Stomach smooth muscle (tissue), 2 donors: ENCODE measurements at regions not wholly inside any gene's neighbourhood (a gene's known extent, or its start where the extent isn't known, plus 50 kb on each side); places are given as distances from the start of the nearest gene placed in this dataset.

Experiments used
- H3K27ac ChIP-seq: one replicate; pipeline ENCODE4 v1.7.0; 2013; ENCODE audit warnings: mild to moderate bottlenecking, low read length, inconsistent platforms
- H3K27me3 ChIP-seq, 2 donors: one replicate each; pipeline ENCODE4 v1.7.0; 2013; ENCODE audit warnings: low read length in 2 of 2; ENCODE audit not compliant: insufficient read depth in 2 of 2, control insufficient read depth in 1 of 2
- H3K36me3 ChIP-seq, 2 donors: one replicate each; pipeline ENCODE4 v1.7.0; 2013; ENCODE audit warnings: low read length in 2 of 2; ENCODE audit not compliant: control insufficient read depth in 2 of 2, insufficient read depth in 2 of 2
- H3K4me1 ChIP-seq: one replicate; pipeline ENCODE4 v1.7.0; 2013; ENCODE audit warnings: low read length; ENCODE audit not compliant: control insufficient read depth, insufficient read depth
- H3K4me3 ChIP-seq, 2 donors: one replicate each; pipeline ENCODE4 v1.7.0; 2013; ENCODE audit warnings: low read length in 2 of 2
- H3K9ac ChIP-seq, 2 donors: one replicate each; pipeline ENCODE4 v1.7.0; 2013; ENCODE audit warnings: low read length in 2 of 2, mild to moderate bottlenecking in 1 of 2
- H3K9me3 ChIP-seq, 2 donors: one replicate each; pipeline ENCODE4 v1.7.0; 2013; ENCODE audit warnings: low read length in 2 of 2; ENCODE audit not compliant: control insufficient read depth in 2 of 2
- donor health status: healthy.
- donor health status: Pancreatic carcinoma.

- Histone ChIP-seq H3K27me3 (no peaks in the 10 kb centered on the region), H3K9me3 (peaks cover 2% of the 10 kb centered on the region in 2 donors), H3K36me3 (no peaks in the 10 kb centered on the region)
Measured at GRCh38 chr6:19059102-19059501, 672.0 kb downstream of the RNF144B start.

GRCh38 chr6:19067165-19067564 is 680.0 kb downstream of the RNF144B start:
- Histone ChIP-seq H3K9ac (no peak overlapping the region), H3K9me3 (peaks cover 0 to 6% of the 10 kb centered on the region in 2 donors), H3K4me3 (no peak overlapping the region), H3K36me3 (no peaks in the 10 kb centered on the region), H3K27me3 (no peaks in the 10 kb centered on the region), H3K4me1 (no peaks in the 10 kb centered on the region), H3K27ac (no peak overlapping the region)

More at GRCh38 chr6:19059102-19059501, 672.0 kb downstream of the RNF144B start:
- no peak overlapping the region for H3K4me3 ChIP-seq
- no peak overlapping the region for H3K9ac ChIP-seq
- no peak overlapping the region for H3K27ac ChIP-seq
- H3K4me1 ChIP-seq = no peaks in the 10 kb centered on the region

DNA sequence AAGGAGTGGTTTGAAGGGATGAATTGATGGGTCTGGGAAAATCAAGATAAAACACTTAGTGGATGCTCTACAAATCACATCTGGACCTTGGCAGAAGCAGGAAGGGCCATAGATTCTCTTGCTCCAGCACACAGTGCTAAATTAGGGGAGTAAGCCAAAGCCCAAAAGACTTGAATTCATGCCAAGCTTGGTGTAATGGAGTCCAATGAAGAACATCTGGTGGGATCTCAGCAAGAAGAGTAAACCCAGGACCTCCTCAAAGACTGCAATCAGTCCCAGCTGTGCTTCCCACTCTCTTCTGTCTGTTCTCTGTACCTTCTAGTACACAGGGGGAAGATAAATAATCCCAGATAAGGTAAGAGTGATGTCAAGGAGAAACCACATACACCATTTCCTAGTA is 683.4 kb downstream of the RNF144B start:
- Histone ChIP-seq H3K9ac (no peak overlapping the region), H3K9me3 (peaks cover 3% of the 10 kb centered on the region in 2 donors), H3K27me3 (no peaks in the 10 kb centered on the region), H3K4me1 (no peaks in the 10 kb centered on the region), H3K36me3 (no peaks in the 10 kb centered on the region), H3K27ac (no peak overlapping the region), H3K4me3 (no peak overlapping the region)

DNA sequence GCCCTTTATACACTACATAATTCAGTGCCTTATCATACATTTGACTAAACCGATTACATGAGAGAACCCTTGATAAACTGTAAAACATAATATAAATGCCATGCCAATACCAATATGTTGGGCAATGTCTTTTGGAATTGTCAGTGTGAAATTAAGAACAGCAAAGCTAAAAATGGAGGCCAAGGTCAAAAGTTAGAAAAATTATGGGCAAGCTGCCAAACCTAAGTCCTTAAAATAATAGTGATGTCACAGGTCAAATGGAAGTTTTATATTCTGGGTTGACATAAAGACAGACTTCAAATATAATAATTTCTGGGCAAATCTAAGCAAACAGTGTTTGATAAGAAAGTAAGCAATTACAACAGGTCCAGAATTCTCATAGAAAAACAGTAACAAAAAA is 696.7 kb downstream of the RNF144B start:
- Histone ChIP-seq H3K27me3 (no peaks in the 10 kb centered on the region), H3K27ac (no peak overlapping the region), H3K4me1 (no peaks in the 10 kb centered on the region), H3K9me3 (no peaks in the 10 kb centered on the region), H3K4me3 (no peak overlapping the region), H3K36me3 (no peaks in the 10 kb centered on the region), H3K9ac (no peak overlapping the region)

DNA sequence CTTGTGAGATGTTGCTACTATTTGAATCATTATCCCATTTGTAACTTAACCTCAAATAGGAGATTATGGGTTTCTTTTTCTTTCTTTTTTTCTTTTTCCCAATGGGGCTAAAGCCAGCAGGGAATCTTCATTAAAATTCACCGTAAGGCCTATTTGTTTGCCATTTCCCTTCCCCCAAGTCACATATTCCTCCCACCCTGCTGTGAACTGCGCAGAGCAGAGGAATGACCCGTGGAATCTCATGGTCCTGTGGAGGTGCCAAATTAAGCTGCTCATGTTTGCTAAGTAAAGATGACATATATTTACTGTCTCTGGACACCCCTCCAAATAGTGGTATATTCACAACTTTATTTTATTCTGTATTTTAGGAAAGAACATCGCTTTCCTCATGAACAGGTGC is 699.3 kb downstream of the RNF144B start:
- no peaks in the 10 kb centered on the region for H3K4me1 ChIP-seq
- H3K9me3 ChIP-seq = no peaks in the 10 kb centered on the region
- no peak overlapping the region for H3K9ac ChIP-seq
- H3K36me3 ChIP-seq = no peaks in the 10 kb centered on the region
- H3K27ac ChIP-seq = no peak overlapping the region
- H3K27me3 ChIP-seq = no peaks in the 10 kb centered on the region
- H3K4me3 ChIP-seq = no peak overlapping the region

DNA sequence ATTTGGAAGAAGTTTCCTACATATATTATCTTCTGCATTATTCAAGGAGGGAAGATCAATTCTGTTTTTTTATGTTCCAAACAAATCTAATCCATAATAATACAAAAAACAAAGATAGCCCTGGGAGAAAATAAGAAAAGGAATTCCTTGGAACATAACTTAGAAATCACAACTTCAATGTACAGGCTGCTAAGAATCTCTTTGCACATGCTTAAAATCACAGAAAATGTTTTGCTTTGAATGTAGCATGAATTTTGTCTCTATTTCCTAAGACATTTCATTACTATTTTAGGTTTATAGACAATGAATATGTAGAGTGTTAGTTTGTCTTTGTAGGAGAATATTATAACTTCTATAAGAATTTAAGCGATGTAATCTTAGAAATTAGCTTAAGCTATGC is 700.1 kb downstream of the RNF144B start:
- Histone ChIP-seq H3K36me3 (no peaks in the 10 kb centered on the region), H3K27ac (no peak overlapping the region), H3K4me3 (no peak overlapping the region), H3K9me3 (no peaks in the 10 kb centered on the region), H3K4me1 (no peaks in the 10 kb centered on the region), H3K9ac (no peak overlapping the region), H3K27me3 (no peaks in the 10 kb centered on the region)

DNA sequence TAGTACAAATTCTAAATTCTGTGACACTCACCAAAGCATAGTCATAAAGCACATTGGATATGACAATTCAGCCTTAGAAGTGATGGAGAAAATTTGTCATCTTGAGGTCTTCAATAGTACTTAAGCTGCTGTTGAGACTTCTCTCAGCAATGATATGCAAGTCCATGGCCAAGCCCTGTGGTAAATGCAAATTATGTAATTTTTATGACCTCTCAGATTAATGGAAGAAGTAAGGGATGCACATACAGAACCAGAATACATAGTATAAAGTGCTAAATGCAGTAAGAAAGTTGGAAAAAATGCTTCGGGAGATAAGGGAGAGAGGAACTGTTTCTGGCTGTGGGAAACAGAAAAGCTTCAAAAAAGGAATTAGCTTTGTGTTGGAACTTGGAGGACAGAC is 700.7 kb downstream of the RNF144B start:
- no peaks in the 10 kb centered on the region for H3K9me3 ChIP-seq
- no peaks in the 10 kb centered on the region for H3K36me3 ChIP-seq
- H3K27me3 ChIP-seq = no peaks in the 10 kb centered on the region
- H3K27ac ChIP-seq = no peak overlapping the region
- H3K9ac ChIP-seq = no peak overlapping the region
- no peak overlapping the region for H3K4me3 ChIP-seq
- no peaks in the 10 kb centered on the region for H3K4me1 ChIP-seq

DNA sequence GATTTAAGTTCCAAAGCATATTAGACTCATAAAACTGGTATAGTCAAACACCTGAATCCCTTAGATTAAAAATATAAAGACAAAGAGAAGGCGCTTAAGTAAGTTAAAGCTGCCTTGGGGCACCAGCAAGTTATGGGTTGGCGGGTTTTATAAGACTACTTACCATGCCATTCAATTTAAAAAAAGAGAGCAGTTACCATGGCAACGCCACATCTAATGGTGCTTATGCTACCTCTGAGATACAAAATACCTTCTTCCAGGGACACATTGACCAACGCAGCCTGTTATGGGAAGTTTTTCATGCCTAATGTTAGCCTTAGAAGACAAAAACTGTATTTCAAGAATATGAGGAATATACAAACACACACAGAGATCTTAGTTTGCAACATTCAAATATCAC is 713.6 kb downstream of the RNF144B start:
- H3K27me3 ChIP-seq = no peaks in the 10 kb centered on the region
- H3K4me3 ChIP-seq = no peak overlapping the region
- H3K27ac ChIP-seq = no peak overlapping the region
- no peaks in the 10 kb centered on the region for H3K36me3 ChIP-seq
- no peaks in the 10 kb centered on the region for H3K4me1 ChIP-seq
- peaks cover 0 to 5% of the 10 kb centered on the region in 2 donors for H3K9me3 ChIP-seq
- no peak overlapping the region for H3K9ac ChIP-seq

GRCh38 chr6:19102936-19103335 is 715.8 kb downstream of the RNF144B start:
- peaks cover 0 to 5% of the 10 kb centered on the region in 2 donors for H3K9me3 ChIP-seq
- no peak overlapping the region for H3K4me3 ChIP-seq
- H3K36me3 ChIP-seq = no peaks in the 10 kb centered on the region
- no peak overlapping the region for H3K27ac ChIP-seq
- H3K27me3 ChIP-seq = no peaks in the 10 kb centered on the region
- H3K4me1 ChIP-seq = no peaks in the 10 kb centered on the region
- no peak overlapping the region for H3K9ac ChIP-seq

- no peak overlapping the region for H3K9ac ChIP-seq
- no peaks in the 10 kb centered on the region for H3K27me3 ChIP-seq
- no peak overlapping the region for H3K4me3 ChIP-seq
- H3K27ac ChIP-seq = no peak overlapping the region
- H3K9me3 ChIP-seq = no peaks in the 10 kb centered on the region
- H3K36me3 ChIP-seq = no peaks in the 10 kb centered on the region
- no peaks in the 10 kb centered on the region for H3K4me1 ChIP-seq
Measured at GRCh38 chr6:19107468-19107867, 720.3 kb downstream of the RNF144B start.

- Histone ChIP-seq H3K27ac (no peak overlapping the region), H3K27me3 (no peaks in the 10 kb centered on the region), H3K4me1 (no peaks in the 10 kb centered on the region), H3K9ac (no peak overlapping the region), H3K4me3 (no peak overlapping the region), H3K9me3 (no peaks in the 10 kb centered on the region), H3K36me3 (no peaks in the 10 kb centered on the region)
Measured at GRCh38 chr6:19121521-19121920, 715.6 kb upstream of the ID4 start.
